ENCODE measurements at regions not wholly inside any gene's neighbourhood (a gene's known extent, or its start where the extent isn't known, plus 50 kb on each side); places are given as distances from the start of the nearest gene placed in this dataset.

DNA sequence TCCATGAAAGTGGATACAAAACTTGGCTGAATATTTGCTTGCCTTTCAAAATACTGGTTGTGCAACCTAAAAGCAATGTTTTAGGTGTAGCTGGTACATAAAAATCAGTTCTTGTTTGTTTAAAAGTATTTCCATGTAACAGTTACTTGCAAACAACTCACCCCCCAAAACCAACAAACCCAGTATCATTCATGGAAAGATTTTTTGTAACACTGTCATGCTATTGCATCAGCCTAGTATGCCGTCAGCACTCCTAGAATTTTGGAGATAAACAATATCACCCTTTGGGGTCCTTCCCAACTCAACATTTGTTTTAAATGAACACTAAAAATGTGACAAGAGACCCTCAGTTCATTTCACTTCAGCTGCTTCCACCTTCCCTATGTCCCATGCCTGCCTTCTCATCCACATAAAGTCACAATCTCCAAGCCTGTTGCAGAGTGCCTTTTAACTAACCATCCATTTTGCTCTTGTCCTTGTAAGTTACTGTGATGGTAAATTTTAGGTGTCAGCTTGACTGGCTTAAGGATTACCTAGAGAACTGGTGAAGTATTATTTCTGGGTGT lies 425.3 kb downstream of the DUSP10 start:
- TF ChIP-seq, protein P1, sequence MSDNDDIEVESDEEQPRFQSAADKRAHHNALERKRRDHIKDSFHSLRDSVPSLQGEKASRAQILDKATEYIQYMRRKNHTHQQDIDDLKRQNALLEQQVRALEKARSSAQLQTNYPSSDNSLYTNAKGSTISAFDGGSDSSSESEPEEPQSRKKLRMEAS (IDR thresholded peaks at IDR 0.05; ENCODE audit: low read depth, low read length), result no peak
- TF ChIP-seq SMAD5 (IDR thresholded peaks at IDR 0.05; ENCODE audit: low read depth) (no peak), POLR2AphosphoS5 (IDR thresholded peaks at IDR 0.05; ENCODE audit: low read length) (no peak), HDAC6 (IDR thresholded peaks at IDR 0.05; ENCODE audit: unreplicated experiment) (no peak), POLR2A (IDR thresholded peaks at IDR 0.05; ENCODE audit: low read depth, low read length) (no peak), TAF1 (IDR thresholded peaks at IDR 0.05; ENCODE audit: borderline replicate concordance, low read depth, low read length) (no peak), NR2C2 (IDR thresholded peaks at IDR 0.05; ENCODE audit: borderline replicate concordance, control insufficient read depth, insufficient read length, low read depth) (no peak)
- TF ChIP-seq, protein P2, sequence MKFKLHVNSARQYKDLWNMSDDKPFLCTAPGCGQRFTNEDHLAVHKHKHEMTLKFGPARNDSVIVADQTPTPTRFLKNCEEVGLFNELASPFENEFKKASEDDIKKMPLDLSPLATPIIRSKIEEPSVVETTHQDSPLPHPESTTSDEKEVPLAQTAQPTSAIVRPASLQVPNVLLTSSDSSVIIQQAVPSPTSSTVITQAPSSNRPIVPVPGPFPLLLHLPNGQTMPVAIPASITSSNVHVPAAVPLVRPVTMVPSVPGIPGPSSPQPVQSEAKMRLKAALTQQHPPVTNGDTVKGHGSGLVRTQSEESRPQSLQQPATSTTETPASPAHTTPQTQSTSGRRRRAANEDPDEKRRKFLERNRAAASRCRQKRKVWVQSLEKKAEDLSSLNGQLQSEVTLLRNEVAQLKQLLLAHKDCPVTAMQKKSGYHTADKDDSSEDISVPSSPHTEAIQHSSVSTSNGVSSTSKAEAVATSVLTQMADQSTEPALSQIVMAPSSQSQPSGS (IDR thresholded peaks at IDR 0.05; ENCODE audit: low read length), result no peak
- TF ChIP-seq, protein P3, sequence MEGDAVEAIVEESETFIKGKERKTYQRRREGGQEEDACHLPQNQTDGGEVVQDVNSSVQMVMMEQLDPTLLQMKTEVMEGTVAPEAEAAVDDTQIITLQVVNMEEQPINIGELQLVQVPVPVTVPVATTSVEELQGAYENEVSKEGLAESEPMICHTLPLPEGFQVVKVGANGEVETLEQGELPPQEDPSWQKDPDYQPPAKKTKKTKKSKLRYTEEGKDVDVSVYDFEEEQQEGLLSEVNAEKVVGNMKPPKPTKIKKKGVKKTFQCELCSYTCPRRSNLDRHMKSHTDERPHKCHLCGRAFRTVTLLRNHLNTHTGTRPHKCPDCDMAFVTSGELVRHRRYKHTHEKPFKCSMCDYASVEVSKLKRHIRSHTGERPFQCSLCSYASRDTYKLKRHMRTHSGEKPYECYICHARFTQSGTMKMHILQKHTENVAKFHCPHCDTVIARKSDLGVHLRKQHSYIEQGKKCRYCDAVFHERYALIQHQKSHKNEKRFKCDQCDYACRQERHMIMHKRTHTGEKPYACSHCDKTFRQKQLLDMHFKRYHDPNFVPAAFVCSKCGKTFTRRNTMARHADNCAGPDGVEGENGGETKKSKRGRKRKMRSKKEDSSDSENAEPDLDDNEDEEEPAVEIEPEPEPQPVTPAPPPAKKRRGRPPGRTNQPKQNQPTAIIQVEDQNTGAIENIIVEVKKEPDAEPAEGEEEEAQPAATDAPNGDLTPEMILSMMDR (IDR thresholded peaks at IDR 0.05 in 2 of 3, conservative IDR thresholded peaks at IDR 0.05 in 1 of 3; ENCODE audit: control insufficient read depth in 2 of 3, extremely low read depth in 1 of 3, insufficient read depth in 1 of 3, low read depth in 3 of 3, low read length in 3 of 3), result no peak
- TF ChIP-seq, protein P4, sequence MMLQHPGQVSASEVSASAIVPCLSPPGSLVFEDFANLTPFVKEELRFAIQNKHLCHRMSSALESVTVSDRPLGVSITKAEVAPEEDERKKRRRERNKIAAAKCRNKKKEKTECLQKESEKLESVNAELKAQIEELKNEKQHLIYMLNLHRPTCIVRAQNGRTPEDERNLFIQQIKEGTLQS (IDR thresholded peaks at IDR 0.05; ENCODE audit: borderline replicate concordance, extremely low read depth, low read depth, low read length), result no peak
- TF ChIP-seq, protein P5, sequence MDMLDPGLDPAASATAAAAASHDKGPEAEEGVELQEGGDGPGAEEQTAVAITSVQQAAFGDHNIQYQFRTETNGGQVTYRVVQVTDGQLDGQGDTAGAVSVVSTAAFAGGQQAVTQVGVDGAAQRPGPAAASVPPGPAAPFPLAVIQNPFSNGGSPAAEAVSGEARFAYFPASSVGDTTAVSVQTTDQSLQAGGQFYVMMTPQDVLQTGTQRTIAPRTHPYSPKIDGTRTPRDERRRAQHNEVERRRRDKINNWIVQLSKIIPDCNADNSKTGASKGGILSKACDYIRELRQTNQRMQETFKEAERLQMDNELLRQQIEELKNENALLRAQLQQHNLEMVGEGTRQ (IDR thresholded peaks at IDR 0.05; ENCODE audit: borderline replicate concordance, low read depth, low read length), result no peak
